Spleen (tissue), 7 donors: ENCODE measurements at regions not wholly inside any gene's neighbourhood (a gene's known extent, or its start where the extent isn't known, plus 50 kb on each side); places are given as distances from the start of the nearest gene placed in this dataset.

ENCODE experiments used
- POLR2A ChIP-seq, 3 donors: fragments of 450-650 bp; IDR thresholded peaks; one replicate each; pipeline ENCODE4 v1.5.1; 2017; ENCODE audit warnings: antibody characterized with exemption in 3 of 3, mild to moderate bottlenecking in 1 of 3
- POLR2AphosphoS5 ChIP-seq, 3 donors: sonication (generic); formaldehyde crosslinking; IDR thresholded peaks; one replicate each; pipeline ENCODE4 v1.5.1; 2017; ENCODE audit warnings: antibody characterized with exemption in 3 of 3
- TF ChIP-seq, protein P1 (sequence below), 11 experiments: fragments of 200-600 bp in 7 of 11; fragments of 450-650 bp in 4 of 11; sonication (generic) in 4 of 11; IDR thresholded peaks in 8 of 11; conservative IDR thresholded peaks in 3 of 11; 1 replicate in 7 of 11; 2 replicates in 4 of 11; pipeline versions ENCODE4 v1.4.0 to v1.8.0; 2016 to 2021; ENCODE audit warnings: antibody characterized with exemption in 11 of 11, inconsistent platforms in 4 of 11, mild to moderate bottlenecking in 1 of 11
- donor health status: DM: no; HTN: no; CAD: no; lungs with moderate emphysema.
- donor health status: DM: no; HTN: no; CAD: no.
- donor health status: DM: no; HTN: no; CAD: no.

DNA sequence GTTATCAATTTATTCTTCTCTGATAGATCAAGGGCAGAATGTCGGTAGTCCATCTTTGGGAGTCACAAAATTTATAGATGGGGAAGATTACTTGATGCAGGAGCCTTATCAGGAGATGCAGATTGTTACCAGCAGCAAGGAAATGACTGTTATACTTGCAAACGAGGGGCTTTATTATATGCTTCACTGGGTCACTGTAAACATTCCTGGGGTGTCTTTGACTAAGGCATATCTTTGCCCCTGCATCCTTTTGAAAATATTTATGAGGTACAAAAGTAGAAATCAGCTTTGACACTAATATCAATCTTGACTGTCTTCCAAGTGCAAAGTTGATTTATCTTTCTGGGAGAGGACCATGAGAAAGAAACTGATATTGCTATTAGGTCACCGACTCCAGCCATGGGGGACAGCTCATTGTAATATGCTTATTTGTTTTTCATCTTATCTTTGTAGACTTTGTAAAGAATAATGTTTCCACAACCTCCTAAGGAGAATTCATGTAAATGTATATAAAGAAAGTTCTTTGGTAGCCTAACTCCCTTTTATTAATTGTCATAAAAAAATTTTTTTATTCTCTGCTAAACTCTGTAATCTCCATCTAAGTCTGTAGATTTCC lies 177.3 kb upstream of the EMCN start:
- TF ChIP-seq, protein P1, sequence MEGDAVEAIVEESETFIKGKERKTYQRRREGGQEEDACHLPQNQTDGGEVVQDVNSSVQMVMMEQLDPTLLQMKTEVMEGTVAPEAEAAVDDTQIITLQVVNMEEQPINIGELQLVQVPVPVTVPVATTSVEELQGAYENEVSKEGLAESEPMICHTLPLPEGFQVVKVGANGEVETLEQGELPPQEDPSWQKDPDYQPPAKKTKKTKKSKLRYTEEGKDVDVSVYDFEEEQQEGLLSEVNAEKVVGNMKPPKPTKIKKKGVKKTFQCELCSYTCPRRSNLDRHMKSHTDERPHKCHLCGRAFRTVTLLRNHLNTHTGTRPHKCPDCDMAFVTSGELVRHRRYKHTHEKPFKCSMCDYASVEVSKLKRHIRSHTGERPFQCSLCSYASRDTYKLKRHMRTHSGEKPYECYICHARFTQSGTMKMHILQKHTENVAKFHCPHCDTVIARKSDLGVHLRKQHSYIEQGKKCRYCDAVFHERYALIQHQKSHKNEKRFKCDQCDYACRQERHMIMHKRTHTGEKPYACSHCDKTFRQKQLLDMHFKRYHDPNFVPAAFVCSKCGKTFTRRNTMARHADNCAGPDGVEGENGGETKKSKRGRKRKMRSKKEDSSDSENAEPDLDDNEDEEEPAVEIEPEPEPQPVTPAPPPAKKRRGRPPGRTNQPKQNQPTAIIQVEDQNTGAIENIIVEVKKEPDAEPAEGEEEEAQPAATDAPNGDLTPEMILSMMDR (IDR thresholded peaks at IDR 0.05 in 8 of 11, conservative IDR thresholded peaks at IDR 0.05 in 3 of 11) = no peak
- TF ChIP-seq POLR2A (IDR thresholded peaks at IDR 0.05) (no peak), POLR2AphosphoS5 (IDR thresholded peaks at IDR 0.05) (no peak)
